ENCODE measurements at regions not wholly inside any gene's neighbourhood (a gene's known extent, or its start where the extent isn't known, plus 50 kb on each side); places are given as distances from the start of the nearest gene placed in this dataset.
"Not testable (repeated sequence)": the region's sequence is repeated elsewhere in the genome, so short reads cannot be mapped to it uniquely, and the experiment has no call there.

DNA sequence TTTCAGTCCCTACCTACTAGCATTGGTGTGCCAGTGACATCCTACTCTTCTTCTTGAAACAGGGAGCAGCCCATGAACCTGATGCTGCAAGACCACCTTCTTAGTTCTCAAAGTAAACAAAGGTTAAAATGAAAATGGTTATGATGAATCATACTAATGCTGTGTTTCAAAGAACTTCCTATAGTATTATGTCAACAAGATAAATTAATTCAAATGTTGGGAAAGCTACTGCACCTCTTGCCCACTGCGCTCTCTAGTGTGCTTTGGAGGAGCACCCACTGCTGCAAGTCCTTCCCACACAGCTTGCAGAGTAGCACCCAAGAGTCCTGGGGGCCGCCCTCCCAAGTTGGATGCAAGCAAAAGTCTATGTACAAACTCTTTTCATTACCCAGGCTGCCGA is 81.1 kb downstream of the CD200R1L start:
- DNase-seq (ENCODE audit: low read depth in 1 of 2, low spot score in 1 of 2) = no peak

DNA sequence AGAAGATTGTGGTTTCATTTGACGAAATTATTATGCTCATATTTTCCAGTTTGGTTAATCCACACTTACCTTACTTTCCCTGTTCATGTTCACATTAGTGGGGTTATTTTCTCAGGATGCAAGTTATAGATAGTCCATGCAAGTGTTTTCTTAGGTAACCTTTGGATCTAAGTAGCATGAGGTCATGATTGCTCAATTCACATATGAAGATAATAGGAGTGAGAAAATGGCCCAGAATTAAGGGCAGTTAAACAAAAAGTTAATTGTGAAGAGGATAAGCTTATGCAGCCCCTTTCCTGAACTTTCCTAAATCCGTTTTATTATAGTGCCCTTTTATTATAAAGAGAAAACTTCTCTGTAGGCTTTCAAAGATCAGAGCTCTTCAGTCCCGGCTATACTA is 83.4 kb downstream of the CD200R1L start:
- no peak for DNase-seq (ENCODE audit: low read depth in 1 of 2, low spot score in 1 of 2)

DNA sequence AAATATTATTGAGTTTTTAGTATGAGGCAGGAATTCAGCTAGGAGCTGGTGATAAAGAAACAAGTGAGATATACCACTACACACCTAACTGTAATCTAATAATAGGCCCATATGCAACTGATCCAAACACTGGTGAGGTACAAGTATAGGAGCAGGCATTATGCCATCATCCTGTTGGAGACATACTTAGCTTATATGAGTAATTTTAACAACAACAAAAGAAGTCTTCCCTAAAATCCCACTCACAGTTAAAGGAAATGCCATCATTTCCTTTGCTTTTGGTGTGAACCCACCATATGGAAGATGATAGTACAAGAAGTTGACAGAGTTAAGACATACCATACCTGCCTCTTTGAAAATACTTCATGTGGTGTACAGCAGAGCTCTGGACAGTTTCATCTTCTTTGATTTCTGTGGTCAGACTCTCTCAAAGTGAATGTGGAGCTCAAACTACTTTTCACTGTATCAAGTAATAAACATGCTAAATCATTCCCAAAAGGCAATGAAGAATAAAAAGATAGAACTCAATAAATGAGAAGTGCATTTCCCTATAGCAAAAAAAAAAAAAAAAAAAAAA is 85.5 kb downstream of the CD200R1L start:
- no peak for DNase-seq (ENCODE audit: low read depth in 1 of 2, low spot score in 1 of 2)

DNA sequence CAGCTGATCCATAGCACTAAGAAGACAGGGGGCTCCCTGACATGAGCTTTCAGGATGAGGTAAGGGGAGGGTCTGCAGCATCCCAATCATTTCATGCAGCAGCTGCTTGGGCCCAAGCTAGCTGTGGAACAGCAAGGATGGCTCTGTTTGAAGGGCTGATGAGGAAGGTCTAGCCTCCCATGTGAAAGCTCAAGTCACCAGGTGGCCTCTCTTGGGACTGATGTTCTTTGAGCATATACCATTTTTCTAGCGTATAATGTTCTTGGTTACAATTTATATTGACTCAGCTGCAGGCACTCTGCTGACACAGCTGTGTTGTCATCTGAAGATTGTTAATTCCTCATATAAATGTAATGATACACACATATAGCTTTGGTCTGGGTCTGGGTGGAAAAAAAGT is 87.0 kb downstream of the CD200R1L start:
- no peak for DNase-seq (ENCODE audit: low read depth in 1 of 2, low spot score in 1 of 2)

DNA sequence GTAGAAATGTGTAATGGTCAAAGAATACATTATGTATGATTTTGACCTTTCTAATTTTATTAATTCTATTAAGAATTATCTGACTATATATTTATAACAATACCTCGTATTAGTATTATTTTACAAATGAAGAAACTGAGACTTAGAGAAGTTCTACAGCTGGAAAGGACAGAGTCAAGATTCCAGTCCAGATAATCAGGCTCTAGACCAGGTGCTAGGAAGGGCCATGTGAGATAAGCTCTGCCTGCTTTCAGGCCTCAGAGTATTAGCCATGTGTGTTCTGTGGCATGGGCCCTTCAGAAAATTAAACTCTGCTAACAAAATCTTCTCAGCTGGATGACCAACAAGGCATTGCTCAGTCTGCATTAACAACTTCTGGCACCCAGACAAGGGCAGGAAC is 87.5 kb downstream of the CD200R1L start:
- no peak for DNase-seq (ENCODE audit: low read depth in 1 of 2, low spot score in 1 of 2)

DNA sequence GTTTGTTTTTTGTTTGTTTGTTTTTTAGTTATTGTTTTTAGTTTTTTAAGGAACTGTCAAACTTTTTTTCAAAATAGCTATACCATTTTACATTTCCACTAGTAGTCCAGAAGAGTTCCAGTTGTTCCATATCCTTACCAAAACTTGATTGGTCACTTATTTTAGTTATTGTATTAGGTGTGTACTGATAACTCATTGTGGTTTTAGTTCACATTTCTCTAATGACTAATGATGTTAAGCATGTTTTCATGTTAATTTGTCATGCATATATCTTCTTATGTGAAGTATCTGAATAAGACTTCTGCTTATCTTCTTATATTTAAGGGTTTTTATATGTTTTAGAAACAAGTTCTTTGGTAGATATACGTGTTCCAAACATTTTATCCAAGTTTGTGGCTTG is 89.5 kb downstream of the CD200R1L start:
- DNase-seq (ENCODE audit: low read depth in 1 of 2, low spot score in 1 of 2) = no peak

DNA sequence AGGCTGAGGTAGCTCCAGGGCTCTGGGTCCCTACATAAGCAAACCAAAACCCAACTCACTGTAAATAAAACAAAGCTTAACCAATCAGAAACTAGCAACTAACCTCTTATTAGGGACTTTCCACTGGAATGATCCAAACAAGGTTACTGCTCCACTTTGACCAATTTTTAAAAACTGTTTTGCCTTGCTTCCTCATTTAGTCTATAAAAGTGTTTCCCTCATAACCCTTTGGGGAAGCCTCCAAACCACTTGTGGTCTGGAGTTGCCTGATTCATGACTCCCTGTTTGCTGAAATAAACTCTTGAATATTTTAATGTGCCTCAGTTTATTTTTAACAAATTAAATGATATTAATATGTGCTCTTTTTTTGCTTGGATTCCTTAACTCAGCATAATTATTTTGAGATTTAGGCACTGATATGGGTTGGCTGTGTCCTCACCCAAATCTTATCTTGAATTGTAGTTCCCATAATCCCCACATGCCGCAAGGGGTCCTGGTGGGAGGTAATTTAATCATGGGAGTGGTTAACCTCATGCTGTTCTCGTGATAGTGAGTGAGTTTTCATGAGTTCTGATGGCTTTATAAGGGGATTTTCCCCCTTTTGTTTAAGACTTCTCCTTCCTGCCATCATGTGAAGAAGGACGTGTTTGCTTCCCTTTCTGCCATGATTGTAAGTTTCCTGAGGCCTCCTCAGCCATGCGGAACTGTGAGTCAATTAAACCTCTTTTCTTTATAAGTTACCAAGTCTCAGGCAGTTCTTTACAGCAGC is 90.6 kb downstream of the CD200R1L start:
- no peak for DNase-seq (ENCODE audit: low read depth in 1 of 2, low spot score in 1 of 2)

DNA sequence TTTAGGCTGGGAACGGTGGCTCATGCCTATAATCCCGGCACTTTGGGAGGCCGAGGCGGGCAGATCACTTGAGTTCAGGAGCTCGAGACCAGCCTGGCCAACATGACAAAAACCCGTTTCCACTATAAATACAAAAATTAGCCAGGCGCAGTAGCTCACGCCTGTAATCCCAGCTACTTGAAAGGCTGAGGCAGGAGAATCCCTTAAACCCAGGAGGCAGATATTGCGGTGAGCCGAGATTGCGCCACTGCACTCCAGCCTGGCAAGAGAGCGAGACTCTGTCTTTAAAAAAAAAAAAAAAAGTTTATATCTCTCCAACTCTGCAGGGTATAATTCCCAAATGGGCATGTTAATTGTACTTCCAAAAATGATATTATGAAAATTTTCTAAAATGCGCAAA is 91.6 kb downstream of the CD200R1L start:
- not testable (repeated sequence) for DNase-seq (ENCODE audit: low read depth in 1 of 2, low spot score in 1 of 2)

DNA sequence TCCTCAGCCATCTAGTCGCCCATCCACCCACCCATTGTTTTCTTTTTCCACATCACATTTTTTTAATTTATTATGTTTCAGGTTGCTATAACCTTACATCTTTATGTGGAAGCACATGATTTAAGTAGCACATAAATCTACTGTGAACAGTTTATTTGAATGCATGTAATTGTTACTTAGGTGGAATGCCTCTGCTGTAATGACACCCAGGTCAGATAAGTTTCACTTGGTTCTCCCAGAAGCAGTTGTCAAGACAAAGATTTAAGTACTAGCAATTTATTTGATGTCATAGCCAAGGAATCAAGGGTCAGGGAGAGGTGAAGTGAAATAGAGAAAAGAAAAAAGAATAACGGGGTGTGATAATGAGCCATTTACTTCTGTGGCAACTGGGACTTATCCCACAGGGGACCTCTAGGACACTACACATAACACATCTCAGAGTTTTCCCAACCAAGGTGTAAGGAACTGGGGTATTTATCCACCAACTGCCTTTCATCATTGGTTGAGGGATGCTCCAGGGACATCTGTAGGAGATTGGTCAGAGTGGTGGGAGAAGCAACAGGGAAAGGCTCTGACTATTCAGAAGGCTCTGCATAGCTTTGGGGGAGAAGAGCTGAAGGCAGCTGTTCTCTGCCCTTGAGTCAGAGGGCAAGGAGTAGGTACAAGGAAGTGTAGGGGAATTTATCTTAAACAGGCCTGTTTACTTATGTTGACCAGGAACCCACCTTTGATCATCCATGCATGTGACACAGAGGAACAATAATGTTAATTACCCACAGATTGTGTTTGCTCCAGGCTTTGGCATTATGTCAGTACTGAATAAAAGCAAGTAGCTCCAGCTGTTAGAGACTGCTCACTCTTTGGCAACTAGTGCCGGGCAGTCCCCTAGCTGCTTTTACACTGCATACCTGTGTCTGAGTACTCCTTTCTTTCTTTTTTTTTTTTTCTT is 94.8 kb downstream of the CD200R1L start:
- DNase-seq (ENCODE audit: low read depth in 1 of 2, low spot score in 1 of 2) = no peak

DNA sequence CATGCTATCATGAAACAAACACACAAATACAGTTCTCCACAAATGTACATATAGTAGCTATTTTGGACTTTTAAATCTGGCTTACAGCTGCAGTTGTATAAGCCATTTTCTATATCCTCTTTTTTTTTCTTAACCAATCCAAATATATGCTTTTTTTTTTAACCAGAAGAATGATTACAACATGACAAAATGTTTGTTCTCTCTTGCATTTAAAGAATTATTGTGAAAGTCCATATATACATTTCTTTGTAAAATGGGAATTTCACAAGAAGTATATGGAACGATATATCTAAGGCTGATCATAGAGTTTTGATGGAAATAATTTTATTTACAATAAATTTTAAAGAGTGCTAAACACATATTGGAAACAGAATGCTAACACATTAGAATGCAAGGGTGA is 95.6 kb downstream of the CD200R1L start:
- DNase-seq (ENCODE audit: low read depth in 1 of 2, low spot score in 1 of 2) = no peak

DNA sequence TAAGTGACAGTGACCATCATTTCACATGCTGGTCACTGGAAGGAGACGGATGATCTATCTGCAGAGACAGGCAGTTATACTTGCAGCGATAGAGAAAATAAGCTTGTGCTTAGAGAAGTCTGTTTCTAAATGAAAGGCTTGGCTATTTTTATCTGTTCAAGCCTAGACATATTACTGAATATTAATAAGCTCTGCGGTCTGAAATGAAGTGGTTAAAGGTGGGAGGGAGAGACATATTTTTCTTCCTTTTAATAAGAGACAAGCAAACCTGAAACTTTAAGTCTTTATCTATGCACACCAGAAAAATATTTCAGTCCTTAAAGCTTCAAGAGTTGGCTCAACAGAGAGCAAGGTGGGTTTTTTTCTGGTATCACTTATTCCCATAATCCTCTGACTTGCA is 99.0 kb downstream of the CD200R1L start:
- no peak for DNase-seq (ENCODE audit: low read depth in 1 of 2, low spot score in 1 of 2)

DNA sequence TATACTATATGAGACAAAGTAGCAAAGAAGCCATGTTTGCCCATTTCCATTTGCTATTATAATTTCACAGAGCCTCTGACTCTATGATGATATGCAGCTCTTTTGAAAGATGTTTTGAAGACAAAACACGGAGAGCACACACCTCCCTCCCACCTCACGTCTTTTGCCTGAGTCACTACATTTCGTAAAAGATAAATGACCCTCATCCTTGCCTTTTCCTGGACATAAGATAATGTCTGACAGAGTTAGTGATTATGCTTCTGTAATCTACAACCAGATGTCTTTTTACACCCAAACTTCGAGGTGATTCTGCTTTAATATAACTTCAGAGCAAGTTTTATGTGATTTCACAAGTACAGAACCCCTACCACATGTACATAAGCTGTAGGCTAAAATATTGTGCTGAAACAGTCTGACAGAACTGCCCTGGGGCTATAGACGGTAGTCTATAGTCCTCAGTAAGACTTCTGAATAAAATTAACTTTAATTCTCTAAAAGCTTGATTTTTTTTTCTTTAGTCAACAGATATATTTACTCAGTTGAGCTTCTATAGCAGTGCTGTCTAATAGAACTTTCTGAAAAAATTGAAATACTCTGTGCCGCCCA is 99.9 kb downstream of the CD200R1L start:
- DNase-seq (ENCODE audit: low read depth in 1 of 2, low spot score in 1 of 2) = no peak

DNA sequence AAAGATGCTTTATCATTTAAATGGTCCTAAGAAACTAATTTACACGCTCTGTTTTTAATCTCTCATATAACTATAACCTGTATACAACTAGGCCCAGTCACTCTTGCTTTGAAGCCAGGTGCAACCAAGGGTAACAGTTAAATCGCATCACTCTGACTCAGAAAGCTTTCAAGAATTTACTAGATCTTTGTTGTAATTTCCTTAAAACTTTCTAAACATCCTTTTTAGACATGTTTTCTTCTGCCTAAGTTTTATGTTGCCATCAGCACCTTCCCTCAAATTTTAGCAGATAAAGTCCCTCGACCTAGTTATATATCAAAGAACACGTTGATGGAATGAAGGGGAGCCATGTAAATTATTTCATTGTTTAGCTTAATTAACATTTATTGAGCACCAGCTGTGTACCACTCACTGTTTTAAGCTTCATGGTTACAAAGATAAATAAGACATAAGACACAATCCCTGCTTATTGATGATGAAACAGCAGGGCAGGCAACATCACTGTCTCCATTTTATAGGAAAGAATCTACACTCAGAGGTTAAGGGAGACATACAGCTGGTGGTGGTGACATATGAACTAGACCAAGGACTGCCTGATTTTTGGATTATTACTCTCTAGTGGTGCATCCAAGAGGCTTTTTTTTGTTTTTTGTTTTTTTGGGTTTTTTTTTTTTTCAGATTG is 101.0 kb downstream of the CD200R1L start:
- no peak for DNase-seq (ENCODE audit: low read depth in 1 of 2, low spot score in 1 of 2)

DNA sequence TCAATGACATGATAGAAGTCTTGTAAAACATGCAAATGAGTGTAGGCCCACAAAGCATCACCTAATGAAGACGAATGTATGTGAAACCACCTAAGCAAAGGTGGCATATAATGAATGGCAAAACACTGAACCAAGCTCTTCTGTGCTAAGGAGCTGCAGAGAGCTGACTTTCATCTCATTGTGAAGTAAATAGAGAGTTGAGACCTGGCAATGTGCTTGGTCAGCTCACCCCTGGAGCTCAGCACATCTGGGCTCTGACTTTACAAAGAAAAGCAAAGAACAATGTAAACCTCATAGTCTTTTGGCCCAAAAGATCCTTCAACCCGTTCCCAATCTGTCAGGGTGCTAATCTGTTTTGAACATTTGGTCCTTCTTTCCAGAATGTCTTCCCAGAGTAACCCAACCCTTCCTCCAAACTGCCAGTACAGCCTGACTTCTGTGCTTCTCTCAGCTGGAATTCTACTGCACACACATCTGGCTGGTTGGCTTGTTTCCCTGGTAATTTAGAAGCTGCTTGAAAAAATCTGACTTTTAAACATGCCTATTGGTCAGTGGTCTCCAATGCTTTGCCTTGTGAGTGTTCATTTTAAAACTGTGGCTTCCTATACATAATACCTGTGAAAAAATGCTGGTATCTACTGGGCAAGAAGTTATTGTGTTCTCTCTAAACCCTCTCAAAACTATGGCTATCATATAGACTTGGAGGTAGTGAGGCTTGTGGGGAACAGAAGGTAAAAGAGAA is 101.7 kb downstream of the CD200R1L start:
- DNase-seq (ENCODE audit: low read depth in 1 of 2, low spot score in 1 of 2) = no peak

DNA sequence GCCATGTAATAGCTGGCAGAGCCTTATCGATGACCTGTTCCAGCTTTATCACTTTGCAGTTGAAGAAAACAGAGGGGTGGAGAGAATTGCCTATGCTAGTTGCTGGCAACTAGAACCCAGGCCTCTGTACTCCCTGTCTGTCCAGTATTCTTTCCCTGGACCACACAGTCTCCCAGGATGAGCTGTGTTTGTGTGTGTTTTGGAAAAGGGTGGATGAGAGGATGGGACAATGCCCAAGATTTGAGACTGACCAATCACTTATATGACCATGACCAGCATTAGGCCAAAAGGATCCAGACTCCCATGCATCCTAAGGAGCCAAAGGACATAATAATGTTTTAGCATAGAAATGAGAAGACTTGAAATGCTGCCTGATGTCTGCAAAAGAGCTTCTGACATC is 102.6 kb downstream of the CD200R1L start:
- DNase-seq (ENCODE audit: low read depth in 1 of 2, low spot score in 1 of 2) = no peak

DNA sequence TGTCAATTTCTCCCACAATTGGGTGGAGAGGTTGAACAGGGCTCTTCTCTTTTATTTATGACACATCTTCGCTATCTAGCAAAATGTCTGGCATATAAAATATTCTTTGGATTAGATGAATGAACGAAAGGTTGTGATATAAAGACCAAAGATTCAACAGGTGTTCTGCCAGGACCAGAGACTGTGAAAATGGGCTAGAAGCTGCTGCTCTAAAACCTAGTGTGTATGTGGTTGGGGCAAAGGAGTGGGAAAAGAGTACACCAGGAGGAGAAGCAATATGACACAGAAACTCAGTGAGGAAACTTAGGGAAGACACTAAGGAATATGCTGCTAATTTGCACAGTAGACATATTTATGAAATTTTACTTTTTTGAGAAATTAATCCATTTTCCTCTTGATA is 102.0 kb upstream of the CCDC80 start:
- no peak for DNase-seq (ENCODE audit: low read depth in 1 of 2, low spot score in 1 of 2)

DNA sequence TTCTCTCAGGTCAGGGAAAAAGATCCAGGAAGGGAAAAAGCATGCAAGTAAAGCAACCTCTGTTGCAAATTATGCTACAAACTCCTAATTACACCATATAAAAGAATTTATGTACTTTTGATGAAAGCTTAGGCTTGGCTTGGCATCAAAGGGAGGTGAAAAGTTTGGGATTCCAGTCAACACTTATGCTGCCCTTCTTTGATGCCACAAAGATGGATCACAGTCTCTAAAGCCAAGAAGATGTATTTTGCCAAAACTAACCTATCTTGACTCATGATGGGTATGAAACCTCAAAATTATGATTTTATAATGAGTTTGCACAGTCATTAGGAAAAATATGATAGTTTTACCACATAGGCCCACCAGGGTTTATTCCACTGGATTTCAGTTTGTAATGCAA is 101.0 kb upstream of the CCDC80 start:
- no peak for DNase-seq (ENCODE audit: low read depth in 1 of 2, low spot score in 1 of 2)

DNA sequence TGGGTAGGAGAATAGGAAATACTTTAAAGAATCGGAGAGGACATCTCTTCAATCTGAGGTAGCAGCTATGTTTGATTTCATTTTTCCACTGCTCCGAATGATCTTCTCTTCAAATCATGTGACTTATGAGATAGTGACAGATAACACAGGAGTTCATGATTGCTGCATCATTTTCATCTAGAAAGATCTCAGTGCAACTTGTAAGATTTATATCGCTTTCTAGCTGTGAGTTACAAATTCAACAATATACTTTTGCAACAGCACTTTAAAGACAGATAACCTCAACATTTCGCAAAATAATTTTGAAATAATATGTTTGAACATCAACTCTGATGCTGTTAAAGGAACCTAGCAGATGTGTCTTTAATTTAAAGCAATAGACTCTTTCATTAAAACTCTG is 99.9 kb upstream of the CCDC80 start:
- DNase-seq (ENCODE audit: low read depth in 1 of 2, low spot score in 1 of 2) = no peak

DNA sequence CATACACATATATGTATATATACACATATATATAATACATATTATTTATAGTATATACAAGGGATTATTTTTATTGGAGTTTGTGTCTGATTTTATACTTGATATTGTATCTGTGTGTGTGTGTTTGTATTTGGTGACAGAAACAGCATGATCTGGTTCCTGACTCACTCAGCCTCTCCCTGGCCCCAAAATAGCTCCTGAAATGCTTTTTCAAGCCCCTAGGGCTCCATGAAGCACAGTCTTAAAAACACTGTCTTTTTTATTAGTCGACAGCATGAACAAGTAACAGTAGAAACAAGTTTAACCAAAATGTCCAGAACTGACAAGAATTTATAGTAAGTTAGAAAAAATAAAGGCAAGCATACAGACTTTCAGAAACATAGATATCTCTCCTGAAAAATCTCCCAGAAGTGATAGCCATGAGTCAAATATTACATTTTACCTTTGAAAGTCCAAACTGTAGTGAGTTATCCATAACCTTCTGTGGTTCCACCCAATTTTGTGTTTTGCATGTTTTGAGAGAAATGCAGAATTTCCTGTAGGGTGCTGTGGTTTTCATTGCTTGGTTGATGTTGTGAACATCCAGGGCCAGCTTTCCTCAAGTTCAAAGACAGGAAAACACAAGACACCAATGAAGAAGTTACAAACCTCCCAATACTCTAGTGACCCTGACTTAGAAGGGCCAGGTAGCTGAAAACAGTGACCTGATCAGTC is 98.5 kb upstream of the CCDC80 start:
- DNase-seq (ENCODE audit: low read depth in 1 of 2, low spot score in 1 of 2) = no peak

DNA sequence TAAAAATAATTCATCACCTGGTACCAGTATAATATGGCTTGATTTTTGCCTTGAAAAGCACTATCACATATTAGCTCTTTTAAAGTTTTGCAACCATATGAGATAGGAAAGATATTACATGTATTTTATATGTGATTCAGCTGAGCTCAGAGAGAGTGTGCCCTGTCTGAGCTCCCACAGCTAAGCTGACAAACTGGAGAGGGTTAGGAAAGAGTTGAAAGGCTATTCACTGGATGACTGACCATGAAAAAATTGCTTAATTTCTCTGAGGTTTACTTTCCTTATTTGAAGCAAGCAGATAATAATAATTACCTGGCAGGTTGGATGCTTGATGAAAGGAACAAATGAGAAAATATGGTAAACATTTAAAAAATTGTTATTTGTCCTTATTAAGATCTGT is 97.4 kb upstream of the CCDC80 start:
- DNase-seq (ENCODE audit: low read depth in 1 of 2, low spot score in 1 of 2) = no peak

Measured in activated T-helper 1 cell treated with anti-CD3 and anti-CD28 coated beads, Interleukin-2, amount 50 U/mL, for 16 hours (primary cell).